ENCODE measurements at regions not wholly inside any gene's neighbourhood (a gene's known extent, or its start where the extent isn't known, plus 50 kb on each side); places are given as distances from the start of the nearest gene placed in this dataset.
A peak's percentile ranks its signal among the peaks of the same experiment; 100 is the strongest.

GRCh38 chr3:22581007-22581406 is 622.1 kb upstream of the UBE2E2 start (continued):
- no peak for TF ChIP-seq RFX5 (IDR thresholded peaks at IDR 0.05)
- no peak for TF ChIP-seq EHF (CRISPR knock-in tag; IDR thresholded peaks at IDR 0.05)

GRCh38 chr3:22582266-22582665 is 620.9 kb upstream of the UBE2E2 start:
- WGBS (ENCODE audit: missing lambda C conversion rate) = 0% methylated on average over 1 of the region's 1 CpG
- ChIA-PET CTCF (no interaction called here), POLR2A (no interaction called here)
- no peak for FAIRE-seq
- Histone ChIP-seq H3K4me3 (no peak overlapping the region), H3K4me2 (no peak overlapping the region), H3K9me3 (no peaks in the 10 kb centered on the region), H3K27ac (no peak overlapping the region), H3K4me1 (no peaks in the 10 kb centered on the region)
- no peak for ATAC-seq
- DNase-seq (ENCODE audit: low read depth in 1 of 2, low spot score in 1 of 2) = no peak
- TF ChIP-seq ZC3H11A (IDR thresholded peaks at IDR 0.05) = no peak
- no peak for TF ChIP-seq EHF (CRISPR knock-in tag; IDR thresholded peaks at IDR 0.05)
- TF ChIP-seq RAD21 (conservative IDR thresholded peaks at IDR 0.05 in 1 of 2, IDR thresholded peaks at IDR 0.05 in 1 of 2) = no peak
- TF ChIP-seq CHD4 (IDR thresholded peaks at IDR 0.05; ENCODE audit: borderline replicate concordance) = no peak
- TF ChIP-seq TP53 (CRISPR knock-in tag; IDR thresholded peaks at IDR 0.05) = no peak
- no peak for TF ChIP-seq HEYL (CRISPR knock-in tag; IDR thresholded peaks at IDR 0.05)
- no peak for TF ChIP-seq HDAC2 (IDR thresholded peaks at IDR 0.05)
- no peak for TF ChIP-seq ATOH8 (CRISPR knock-in tag; IDR thresholded peaks at IDR 0.05; ENCODE audit: low read depth)
- no peak for TF ChIP-seq PHF8 (IDR thresholded peaks at IDR 0.05; ENCODE audit: borderline replicate concordance, low read depth)
- no peak for TF ChIP-seq NFE2L2 (conservative IDR thresholded peaks at IDR 0.05; ENCODE audit: low read length)
- no peak for TF ChIP-seq NR3C1 (IDR thresholded peaks at IDR 0.05)
- TF ChIP-seq MAZ (IDR thresholded peaks at IDR 0.05; ENCODE audit: borderline replicate concordance, low read depth, low read length) = no peak
- no peak for TF ChIP-seq EP300 (IDR thresholded peaks at IDR 0.05)
- TF ChIP-seq JUNB (IDR thresholded peaks at IDR 0.05) = no peak
- no peak for TF ChIP-seq CEBPB (IDR thresholded peaks at IDR 0.05)

- Histone ChIP-seq H3K9me3 (no peaks in the 10 kb centered on the region), H3K4me3 (no peak overlapping the region), H3K27ac (no peak overlapping the region), H3K4me1 (no peaks in the 10 kb centered on the region), H3K4me2 (no peak overlapping the region)
- TF ChIP-seq HES2 (IDR thresholded peaks at IDR 0.05) (no peak), EP300 (IDR thresholded peaks at IDR 0.05) (no peak), HEYL (CRISPR knock-in tag; IDR thresholded peaks at IDR 0.05) (no peak), CHD4 (IDR thresholded peaks at IDR 0.05; ENCODE audit: borderline replicate concordance) (no peak), CBX8 (IDR thresholded peaks at IDR 0.05) (no peak), RFX5 (IDR thresholded peaks at IDR 0.05) (no peak), FOSL2 (IDR thresholded peaks at IDR 0.05) (no peak), FOSL2 (CRISPR knock-in tag; IDR thresholded peaks at IDR 0.05) (peak; percentile 20; the same call in 1 of the 2 replicates), FOSB (CRISPR knock-in tag; IDR thresholded peaks at IDR 0.05) (no peak), FOXS1 (CRISPR knock-in tag; IDR thresholded peaks at IDR 0.05) (no peak)
- 8% methylated on average over 2 of the region's 2 CpGs for WGBS (ENCODE audit: missing lambda C conversion rate)
- CTCF ChIA-PET = no interaction called here
- FAIRE-seq (no peak), ATAC-seq (no peak), DNase-seq (ENCODE audit: low read depth in 1 of 2, low spot score in 1 of 2) (no peak)
- POLR2A ChIA-PET = no interaction called here
Measured at GRCh38 chr3:22585504-22585903, 617.6 kb upstream of the UBE2E2 start.

- no peak for FAIRE-seq
- H3K27ac ChIP-seq = no peak overlapping the region
Measured at GRCh38 chr3:22585911-22586310, 617.2 kb upstream of the UBE2E2 start.

More at GRCh38 chr3:22585911-22586310, 617.2 kb upstream of the UBE2E2 start:
- no peak overlapping the region for H3K4me3 ChIP-seq
- no peak for TF ChIP-seq TFCP2L1 (CRISPR knock-in tag; IDR thresholded peaks at IDR 0.05)
- ChIA-PET CTCF (no interaction called here), POLR2A (no interaction called here)
- 35% methylated on average over 2 of the region's 2 CpGs for WGBS (ENCODE audit: missing lambda C conversion rate)
- DNase-seq (ENCODE audit: low read depth in 1 of 2, low spot score in 1 of 2) (no peak), ATAC-seq (no peak)
- H3K4me2 ChIP-seq = no peak overlapping the region
- H3K9me3 ChIP-seq = no peaks in the 10 kb centered on the region
- no peaks in the 10 kb centered on the region for H3K4me1 ChIP-seq
